Spleen (tissue), 11 donors: ENCODE measurements at regions not wholly inside any gene's neighbourhood (a gene's known extent, or its start where the extent isn't known, plus 50 kb on each side); places are given as distances from the start of the nearest gene placed in this dataset.

Experiments
- DNase-seq: peaks from one replicate; pipeline ENCODE4 v3.0.0-alpha.2; 2020
- H3K27ac ChIP-seq, 8 donors: fragments of 200-600 bp; sonication (generic) in 7 of 8; 1 replicate in 4 of 8; 2 replicates in 4 of 8; pipeline versions ENCODE4 v1.5.0 to v1.8.0; 2016 to 2021; ENCODE audit warnings: inconsistent platforms in 4 of 8, mild to moderate bottlenecking in 4 of 8, moderate library complexity in 1 of 8
- H3K27me3 ChIP-seq, 7 donors: fragments of 200-600 bp; sonication (generic) in 6 of 7; replicated peaks in 1 of 7; 1 replicate in 4 of 7; 2 replicates in 3 of 7; pipeline versions ENCODE4 v1.5.0 to v1.8.0; 2016 to 2021; ENCODE audit warnings: inconsistent platforms in 3 of 7, mild to moderate bottlenecking in 1 of 7
- H3K36me3 ChIP-seq, 6 donors: fragments of 200-600 bp; sonication (generic) in 5 of 6; 1 replicate in 4 of 6; 2 replicates in 2 of 6; pipeline versions ENCODE4 v1.5.0 to v1.8.0; 2016 to 2021; ENCODE audit warnings: inconsistent platforms in 2 of 6
- H3K4me1 ChIP-seq, 6 donors: fragments of 200-600 bp; sonication (generic) in 5 of 6; 1 replicate in 3 of 6; 2 replicates in 3 of 6; pipeline versions ENCODE4 v1.5.0 to v1.8.0; 2016 to 2021; ENCODE audit warnings: inconsistent platforms in 3 of 6
- H3K4me3 ChIP-seq, 8 donors: fragments of 200-600 bp; sonication (generic) in 7 of 8; 1 replicate in 4 of 8; 2 replicates in 4 of 8; pipeline versions ENCODE4 v1.5.0 to v1.8.0; 2016 to 2021; ENCODE audit warnings: inconsistent platforms in 4 of 8, mild to moderate bottlenecking in 4 of 8, moderate library complexity in 2 of 8
- H3K9me3 ChIP-seq, 8 donors: fragments of 200-600 bp; sonication (generic) in 7 of 8; 1 replicate in 4 of 8; 2 replicates in 4 of 8; pipeline versions ENCODE4 v1.5.0 to v1.8.0; 2016 to 2021; ENCODE audit warnings: inconsistent platforms in 4 of 8
- POLR2A ChIP-seq, 3 donors: fragments of 450-650 bp; IDR thresholded peaks; one replicate each; pipeline ENCODE4 v1.5.1; 2017; ENCODE audit warnings: antibody characterized with exemption in 3 of 3, mild to moderate bottlenecking in 1 of 3
- POLR2AphosphoS5 ChIP-seq, 3 donors: sonication (generic); formaldehyde crosslinking; IDR thresholded peaks; one replicate each; pipeline ENCODE4 v1.5.1; 2017; ENCODE audit warnings: antibody characterized with exemption in 3 of 3
- WGBS, 5 donors: extraction: QIAGEN DNeasy Blood & Tissue Kit in 3 of 5; methylation state at CpG; one replicate each; pipeline versions ENCODE4 v1.1.5 to v1.1.7; 2013 to 2018; 5-methylcytosine and 5-hydroxymethylcytosine counted together
- intact Hi-C: fragments of 100-400 bp; cut with DNase I; formaldehyde crosslinking; loops from one replicate; pipeline ENCODE4 v1.15.0; 2023; ENCODE audit warnings: low total_unique reads
- TF ChIP-seq, protein P1 (sequence below), 11 experiments: fragments of 200-600 bp in 7 of 11; fragments of 450-650 bp in 4 of 11; sonication (generic) in 4 of 11; IDR thresholded peaks in 8 of 11; conservative IDR thresholded peaks in 3 of 11; 1 replicate in 7 of 11; 2 replicates in 4 of 11; pipeline versions ENCODE4 v1.4.0 to v1.8.0; 2016 to 2021; ENCODE audit warnings: antibody characterized with exemption in 11 of 11, inconsistent platforms in 4 of 11, mild to moderate bottlenecking in 1 of 11
- donor health status: healthy with polysubstance abuse.
- donor health status: DM: no; HTN: no; CAD: no; lungs with moderate emphysema.
- donor health status: DM: no; HTN: no; CAD: no.
- donor health status: Bipolar disorder and iron deficiency.
- donor health status: healthy.
- donor health status: DM: no; HTN: no; CAD: no.
- donor health status: DM: yes; HTN: yes; CAD: no.

DNA sequence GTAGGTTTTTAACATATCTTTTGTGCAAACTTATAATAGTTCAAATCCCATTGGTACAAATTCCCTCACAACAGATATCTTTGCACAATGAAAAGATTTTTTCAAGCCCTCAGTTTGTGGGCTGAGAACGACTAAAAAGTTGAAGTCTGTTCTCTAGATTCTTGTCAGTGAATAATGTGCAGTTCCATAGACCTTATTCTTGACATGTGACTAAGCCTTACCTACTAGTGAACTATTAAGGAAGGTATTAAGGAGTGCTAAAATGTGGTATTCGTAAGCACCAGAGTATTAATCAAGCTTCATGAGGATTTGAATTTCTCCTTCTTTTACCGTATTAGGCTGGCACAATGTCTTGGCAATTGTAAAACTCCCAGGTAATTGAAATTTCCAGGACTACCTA lies 205.6 kb upstream of the DMRTA1 start:
- no peaks in the 10 kb centered on the region for H3K36me3 ChIP-seq
- peak overlapping the region in 1 of 8 donors; percentile 11 for H3K27ac ChIP-seq
- H3K4me1 ChIP-seq = peaks cover 11 to 51% (median 19%) of the 10 kb centered on the region in 6 donors
- TF ChIP-seq POLR2AphosphoS5 (IDR thresholded peaks at IDR 0.05) (no peak), POLR2A (IDR thresholded peaks at IDR 0.05) (no peak)
- TF ChIP-seq, protein P1, sequence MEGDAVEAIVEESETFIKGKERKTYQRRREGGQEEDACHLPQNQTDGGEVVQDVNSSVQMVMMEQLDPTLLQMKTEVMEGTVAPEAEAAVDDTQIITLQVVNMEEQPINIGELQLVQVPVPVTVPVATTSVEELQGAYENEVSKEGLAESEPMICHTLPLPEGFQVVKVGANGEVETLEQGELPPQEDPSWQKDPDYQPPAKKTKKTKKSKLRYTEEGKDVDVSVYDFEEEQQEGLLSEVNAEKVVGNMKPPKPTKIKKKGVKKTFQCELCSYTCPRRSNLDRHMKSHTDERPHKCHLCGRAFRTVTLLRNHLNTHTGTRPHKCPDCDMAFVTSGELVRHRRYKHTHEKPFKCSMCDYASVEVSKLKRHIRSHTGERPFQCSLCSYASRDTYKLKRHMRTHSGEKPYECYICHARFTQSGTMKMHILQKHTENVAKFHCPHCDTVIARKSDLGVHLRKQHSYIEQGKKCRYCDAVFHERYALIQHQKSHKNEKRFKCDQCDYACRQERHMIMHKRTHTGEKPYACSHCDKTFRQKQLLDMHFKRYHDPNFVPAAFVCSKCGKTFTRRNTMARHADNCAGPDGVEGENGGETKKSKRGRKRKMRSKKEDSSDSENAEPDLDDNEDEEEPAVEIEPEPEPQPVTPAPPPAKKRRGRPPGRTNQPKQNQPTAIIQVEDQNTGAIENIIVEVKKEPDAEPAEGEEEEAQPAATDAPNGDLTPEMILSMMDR (IDR thresholded peaks at IDR 0.05 in 8 of 11, conservative IDR thresholded peaks at IDR 0.05 in 3 of 11) = no peak
- intact Hi-C loops = loop anchor here (5.0 kb wide), 2 partner anchors 216 to 429 kb away; no protein-coding TSS in a partner anchor
- no peaks in the 10 kb centered on the region for H3K27me3 ChIP-seq
- no peak for DNase-seq
- no peak overlapping the region for H3K4me3 ChIP-seq
- 51 to 63% (median 57%) methylated on average over 3 of the region's 3 CpGs for WGBS, 5 donors
- H3K9me3 ChIP-seq = no peaks in the 10 kb centered on the region

DNA sequence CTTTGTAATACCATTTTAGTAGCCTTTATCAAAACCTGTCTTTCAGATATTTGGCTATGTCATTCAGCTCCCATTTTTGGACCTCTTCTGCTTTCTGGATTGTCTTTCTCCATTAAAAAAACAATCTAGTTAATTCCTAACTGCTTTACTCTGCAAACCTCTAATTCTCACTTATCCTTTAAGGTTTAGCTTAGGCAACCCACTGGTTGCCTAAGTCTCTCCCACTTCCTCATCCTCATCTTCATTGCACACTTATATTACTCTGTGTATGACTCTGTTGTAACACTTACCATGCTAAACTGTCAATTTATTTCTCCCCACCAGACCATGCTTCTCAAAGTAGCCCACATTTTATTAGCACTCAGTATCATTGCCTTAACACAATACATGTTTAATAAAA lies 205.0 kb upstream of the DMRTA1 start:
- peaks cover 11 to 51% (median 19%) of the 10 kb centered on the region in 6 donors for H3K4me1 ChIP-seq
- no peaks in the 10 kb centered on the region for H3K27me3 ChIP-seq
- no peak for DNase-seq
- intact Hi-C loops = loop anchor here (5.0 kb wide), 2 partner anchors 216 to 429 kb away; no protein-coding TSS in a partner anchor
- H3K9me3 ChIP-seq = no peaks in the 10 kb centered on the region
- H3K4me3 ChIP-seq = no peak overlapping the region
- no peak overlapping the region for H3K27ac ChIP-seq
- H3K36me3 ChIP-seq = no peaks in the 10 kb centered on the region
- TF ChIP-seq POLR2AphosphoS5 (IDR thresholded peaks at IDR 0.05) (no peak), POLR2A (IDR thresholded peaks at IDR 0.05) (no peak)
- TF ChIP-seq, protein P1 (IDR thresholded peaks at IDR 0.05 in 8 of 11, conservative IDR thresholded peaks at IDR 0.05 in 3 of 11) = no peak

DNA sequence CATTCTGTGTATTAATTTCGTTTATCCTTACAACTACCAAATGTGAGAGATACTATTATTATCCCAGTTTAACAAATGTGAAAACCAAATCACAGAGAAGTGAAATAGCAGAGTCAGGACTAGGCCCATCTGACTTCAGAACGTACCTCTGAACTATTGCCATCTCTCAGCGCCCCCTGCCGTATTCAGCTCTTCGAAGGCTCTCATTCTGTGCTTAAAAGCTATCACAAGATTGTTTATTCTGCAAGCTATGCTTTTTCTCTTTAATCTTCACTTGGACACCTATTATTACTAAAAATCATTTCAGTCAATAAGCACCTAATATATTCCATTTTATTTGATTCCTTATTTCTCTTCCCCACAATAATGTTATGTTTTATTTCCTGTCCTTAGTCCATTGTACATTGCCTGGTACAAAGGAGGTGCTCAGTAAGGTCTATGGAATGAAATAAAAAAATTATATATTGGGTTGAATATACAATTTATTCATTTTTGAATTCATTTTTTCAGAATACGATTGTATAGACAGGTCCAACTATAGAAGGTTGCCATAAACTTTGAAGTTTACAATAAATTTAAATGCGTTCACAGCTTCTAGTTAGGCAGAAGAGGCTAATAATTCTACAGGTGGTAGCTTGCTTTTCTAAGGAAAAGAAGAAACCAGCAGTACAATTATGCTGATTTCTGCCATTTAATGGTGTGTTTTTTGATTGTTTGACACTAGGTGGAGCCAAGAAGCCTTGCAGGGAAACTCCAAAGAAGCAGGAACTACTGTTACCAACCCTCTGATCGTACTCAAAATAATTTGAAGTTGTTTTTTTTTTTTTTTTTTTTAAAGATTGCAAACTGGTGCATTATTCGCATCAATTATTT lies 202.2 kb upstream of the DMRTA1 start:
- 36 to 43% (median 37%) methylated on average over 9 of the region's 9 CpGs for WGBS, 5 donors
- Histone ChIP-seq H3K27me3 (no peaks in the 10 kb centered on the region), H3K36me3 (no peaks in the 10 kb centered on the region), H3K27ac (no peak overlapping the region), H3K4me3 (peak overlapping the region in 3 of 8 donors; percentile 3 to 25 (median 14)), H3K9me3 (no peaks in the 10 kb centered on the region), H3K4me1 (peaks cover 11 to 40% (median 17%) of the 10 kb centered on the region in 6 donors)
- intact Hi-C loops = loop anchor here (5.0 kb wide), 2 partner anchors 213 to 432 kb away; no protein-coding TSS in a partner anchor
- DNase-seq = peak; percentile 71
- TF ChIP-seq, protein P1 (IDR thresholded peaks at IDR 0.05 in 8 of 11, conservative IDR thresholded peaks at IDR 0.05 in 3 of 11) = peak in 5 of 11 experiments; percentile 30 to 45 (median 37)
- no peak for TF ChIP-seq POLR2A (IDR thresholded peaks at IDR 0.05)
- no peak for TF ChIP-seq POLR2AphosphoS5 (IDR thresholded peaks at IDR 0.05)

DNA sequence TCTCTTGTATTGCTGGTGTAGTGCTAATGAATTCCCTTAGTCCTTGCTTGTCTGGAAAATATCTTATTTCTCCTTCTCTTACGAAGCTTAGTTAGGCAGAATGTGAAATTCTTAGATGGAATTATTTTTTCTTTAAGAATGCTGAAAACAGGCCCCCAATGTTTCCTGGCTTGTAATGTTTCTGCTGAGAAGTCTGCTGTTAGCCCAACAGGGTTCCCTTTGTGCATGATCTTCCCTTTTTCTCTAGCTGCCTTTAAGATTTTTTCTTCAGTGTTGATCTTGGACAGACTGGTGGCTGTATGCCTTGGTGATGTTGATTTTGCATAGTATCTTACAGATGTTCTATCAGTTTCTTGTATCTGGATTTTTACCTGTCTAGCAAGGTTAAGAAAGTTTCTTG lies 191.3 kb upstream of the DMRTA1 start:
- no peak for DNase-seq
- Histone ChIP-seq H3K4me3 (no peak overlapping the region), H3K4me1 (no peaks in the 10 kb centered on the region), H3K27me3 (peaks cover 0 to 9% (median 0%) of the 10 kb centered on the region in 7 donors), H3K9me3 (peaks cover 0 to 47% (median 40%) of the 10 kb centered on the region in 8 donors), H3K36me3 (no peaks in the 10 kb centered on the region), H3K27ac (no peak overlapping the region)
- TF ChIP-seq POLR2A (IDR thresholded peaks at IDR 0.05) (no peak), POLR2AphosphoS5 (IDR thresholded peaks at IDR 0.05) (no peak)
- TF ChIP-seq, protein P1 (IDR thresholded peaks at IDR 0.05 in 8 of 11, conservative IDR thresholded peaks at IDR 0.05 in 3 of 11) = no peak
- WGBS, 5 donors = 72 to 83% (median 75%) methylated on average over 1 of the region's 1 CpG
- intact Hi-C loops = no loop called here
